HK-2 (cell line): ENCODE measurements at regions not wholly inside any gene's neighbourhood (a gene's known extent, or its start where the extent isn't known, plus 50 kb on each side); places are given as distances from the start of the nearest gene placed in this dataset.
A peak's percentile ranks its signal among the peaks of the same experiment; 100 is the strongest.

Experiments used
- DNase-seq: peaks from one replicate; pipeline ENCODE4 v3.0.0-alpha.2; 2018; ENCODE audit not compliant: unreplicated experiment

DNA sequence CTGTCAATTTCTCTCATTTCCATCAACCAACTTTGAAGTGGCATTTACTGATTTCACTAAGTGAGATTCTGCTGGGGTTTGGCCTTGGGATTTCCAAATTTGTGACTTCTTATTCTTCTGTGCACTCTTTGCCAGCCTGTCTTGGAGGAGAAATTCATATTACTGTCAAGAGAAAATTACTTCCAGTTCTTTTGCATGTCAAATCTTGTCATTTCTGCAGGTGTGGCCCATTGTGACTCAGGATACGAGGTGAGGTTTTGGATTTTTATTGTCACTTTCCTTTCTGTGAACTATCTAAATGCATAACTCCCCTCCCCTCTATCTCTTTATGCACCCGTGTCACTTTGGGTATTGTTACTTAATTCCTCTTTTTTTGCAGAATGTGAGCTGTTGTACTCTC, 102.6 kb upstream of the GUCY1A1 start:
- no peak for DNase-seq

DNA sequence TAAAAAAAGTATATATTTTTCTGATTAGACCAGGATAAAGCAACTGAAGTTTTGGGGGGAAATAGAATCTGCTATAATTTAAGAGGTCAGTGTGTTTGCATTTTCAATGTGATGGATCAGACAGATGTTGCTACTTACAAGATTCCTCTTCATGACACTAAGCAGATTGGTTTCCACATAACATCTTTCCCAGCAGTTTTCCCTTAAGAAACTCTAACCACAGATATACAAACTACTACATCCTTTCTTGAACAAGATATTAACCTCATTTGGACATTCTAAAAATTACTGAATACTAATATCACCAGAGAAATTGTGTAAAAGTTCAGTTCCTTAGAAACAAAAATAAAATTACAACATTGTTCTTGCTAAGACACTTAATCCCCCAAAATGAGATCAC, 106.7 kb upstream of the GUCY1A1 start:
- no peak for DNase-seq

DNA sequence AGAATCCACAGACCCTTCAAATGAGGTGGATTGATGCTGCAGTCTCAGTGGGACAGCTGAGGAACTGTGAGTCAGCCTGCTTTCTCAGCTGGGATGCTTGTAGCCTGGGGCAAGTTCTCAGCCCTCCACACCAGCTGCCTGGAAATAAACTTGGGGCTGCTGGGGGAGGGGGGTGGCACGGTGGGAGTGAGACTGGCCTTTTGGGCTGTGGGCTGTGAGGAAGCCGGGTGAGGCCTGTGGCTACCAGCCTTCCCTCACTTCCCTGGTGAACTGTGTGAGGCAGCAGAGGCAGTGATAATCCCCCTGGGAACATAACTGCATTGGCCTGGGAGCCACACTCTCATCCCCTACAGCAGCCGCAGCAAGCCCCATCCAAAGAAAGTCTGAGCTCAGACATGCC, 114.5 kb upstream of the GUCY1A1 start:
- DNase-seq, result no peak

DNA sequence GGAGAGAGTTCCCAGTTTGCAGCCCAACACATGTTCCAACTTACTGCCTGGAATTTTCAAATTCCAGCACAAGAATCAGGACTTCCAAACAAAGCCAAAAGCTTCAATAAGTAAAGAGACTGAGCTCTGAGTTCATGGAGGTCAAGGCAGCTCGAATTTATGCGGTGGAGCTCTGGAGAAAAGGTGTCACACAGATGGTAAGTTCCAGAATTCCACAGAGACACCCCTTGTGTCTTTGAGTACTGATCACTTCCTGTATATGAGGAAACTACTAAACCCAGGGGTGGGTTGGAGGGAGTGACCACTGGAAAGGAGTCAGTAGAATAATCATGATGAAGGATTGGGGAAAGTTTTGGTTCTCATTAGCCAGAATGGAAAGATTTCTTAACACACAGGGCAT, 118.5 kb upstream of the GUCY1A1 start:
- no peak for DNase-seq

DNA sequence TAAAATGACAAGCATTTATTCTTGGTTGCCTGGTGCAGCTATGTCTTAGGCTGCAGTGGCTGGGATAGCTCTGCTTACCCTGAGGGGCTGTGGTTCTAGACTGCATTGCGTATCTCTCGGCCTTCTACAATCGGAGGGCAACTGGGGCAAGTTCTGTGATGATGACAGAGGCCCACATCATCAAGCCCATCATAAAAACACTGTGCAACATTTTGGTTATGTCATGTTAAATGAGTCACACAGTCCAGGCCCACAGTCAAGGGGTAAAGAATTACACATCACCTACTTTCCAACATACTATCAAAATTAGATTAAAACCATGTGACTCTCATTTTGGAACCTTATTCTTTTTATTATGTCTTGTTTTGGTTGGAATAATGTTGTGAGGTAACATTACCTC, 120.2 kb upstream of the GUCY1A1 start:
- no peak for DNase-seq

DNA sequence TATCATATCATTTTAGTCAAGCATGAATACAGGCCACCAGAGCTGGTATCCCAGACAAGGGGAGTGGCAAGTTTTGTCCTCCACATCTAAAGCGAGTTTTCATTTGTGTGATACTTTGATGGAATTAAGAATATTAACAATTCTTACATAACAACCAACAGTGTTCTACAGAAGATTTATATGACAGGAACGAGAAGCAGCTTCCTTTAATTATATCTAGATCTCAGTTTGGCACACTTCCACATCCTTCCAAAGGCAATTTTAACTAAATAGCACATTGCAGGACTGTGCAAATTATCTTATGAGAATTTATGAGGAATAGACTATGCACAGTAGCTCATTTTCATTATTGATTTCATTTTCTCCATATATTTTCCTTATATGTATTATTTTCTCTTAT, 121.2 kb upstream of the GUCY1A1 start:
- DNase-seq, result no peak

- DNase-seq, result no peak
Observed at GRCh38 chr4:155544547-155544946, 122.1 kb upstream of the GUCY1A1 start.

DNA sequence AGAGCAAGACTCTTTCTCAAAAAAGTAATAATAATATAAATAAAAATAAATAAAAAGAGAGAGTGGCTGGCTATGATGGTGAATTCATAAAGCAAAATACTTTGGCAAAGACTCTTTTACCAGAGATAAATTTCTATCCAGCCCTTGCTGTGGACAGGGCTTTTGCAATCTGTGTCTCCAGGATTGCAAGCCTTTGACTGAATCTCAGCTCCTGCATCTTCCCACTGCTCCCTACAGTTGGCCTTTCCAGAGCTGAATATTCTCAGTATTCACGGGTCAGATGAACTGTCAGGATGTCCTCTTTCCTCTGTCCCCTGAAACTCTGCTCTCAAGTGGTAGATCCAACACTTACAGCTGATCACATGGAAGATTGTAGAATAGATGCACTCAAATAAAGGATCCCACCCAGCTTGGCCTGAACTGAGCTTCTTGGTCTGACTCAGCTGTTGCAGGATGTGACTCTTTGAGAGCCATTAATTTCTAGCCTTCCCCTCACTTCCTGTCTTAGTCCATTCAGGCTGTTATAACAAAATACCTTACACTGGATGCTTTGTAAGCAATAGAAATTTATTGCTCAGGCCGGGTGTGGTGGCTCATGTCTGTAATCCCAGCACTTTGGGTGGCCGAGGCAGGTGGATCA, 123.4 kb upstream of the GUCY1A1 start:
- peak; percentile 10 for DNase-seq

GRCh38 chr4:155542415-155542814, 124.2 kb upstream of the GUCY1A1 start:
- no peak for DNase-seq

- DNase-seq, result no peak
Observed at GRCh38 chr4:155541716-155542115, 124.9 kb upstream of the GUCY1A1 start.

- DNase-seq, result no peak
Observed at GRCh38 chr4:155540698-155541097, 126.0 kb upstream of the GUCY1A1 start.

DNA sequence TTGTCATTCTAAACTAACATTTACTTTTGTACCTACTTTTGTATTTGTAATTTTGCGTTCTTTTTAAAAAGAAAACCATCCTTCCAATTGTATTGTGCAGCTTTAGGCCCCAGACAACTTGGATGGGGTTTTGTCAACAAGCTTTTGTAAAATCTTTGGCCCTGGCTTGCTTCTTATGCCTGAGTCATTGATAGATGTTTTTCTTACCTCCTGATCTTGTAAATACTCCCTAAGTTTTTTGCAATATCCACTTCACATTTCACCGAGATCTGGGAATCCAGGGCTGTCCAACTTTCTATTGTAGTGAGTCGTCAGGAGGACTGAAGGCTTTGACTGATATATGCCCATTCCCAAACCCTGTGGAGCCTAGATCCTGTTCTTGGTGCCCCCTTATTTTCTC, 126.9 kb upstream of the GUCY1A1 start:
- no peak for DNase-seq

- DNase-seq, result no peak
Observed at GRCh38 chr4:155535802-155536454, 130.7 kb upstream of the GUCY1A1 start.

- DNase-seq, result no peak
Observed at GRCh38 chr4:155532373-155533085, 134.1 kb upstream of the GUCY1A1 start.

DNA sequence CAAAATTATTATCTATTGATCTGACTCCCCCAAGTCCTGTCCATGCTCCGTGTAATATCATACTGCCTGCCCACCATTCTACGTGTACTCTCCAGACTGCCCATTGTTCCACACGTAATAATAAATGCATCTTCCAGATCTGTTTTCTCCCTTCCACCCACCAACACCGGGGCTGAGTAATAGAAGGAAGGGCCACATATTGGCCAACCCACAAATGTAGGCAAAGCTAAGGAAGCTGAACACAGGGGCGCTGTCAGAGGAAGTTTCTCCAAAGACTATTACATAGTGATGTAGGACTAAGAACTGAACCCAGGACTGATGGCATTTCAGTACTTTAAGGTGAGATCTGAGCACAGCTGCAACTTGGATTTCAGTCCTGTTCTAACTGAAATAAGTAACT, 135.8 kb upstream of the GUCY1A1 start:
- no peak for DNase-seq

- no peak for DNase-seq
Observed at GRCh38 chr4:155530290-155530689, 136.4 kb upstream of the GUCY1A1 start.

DNA sequence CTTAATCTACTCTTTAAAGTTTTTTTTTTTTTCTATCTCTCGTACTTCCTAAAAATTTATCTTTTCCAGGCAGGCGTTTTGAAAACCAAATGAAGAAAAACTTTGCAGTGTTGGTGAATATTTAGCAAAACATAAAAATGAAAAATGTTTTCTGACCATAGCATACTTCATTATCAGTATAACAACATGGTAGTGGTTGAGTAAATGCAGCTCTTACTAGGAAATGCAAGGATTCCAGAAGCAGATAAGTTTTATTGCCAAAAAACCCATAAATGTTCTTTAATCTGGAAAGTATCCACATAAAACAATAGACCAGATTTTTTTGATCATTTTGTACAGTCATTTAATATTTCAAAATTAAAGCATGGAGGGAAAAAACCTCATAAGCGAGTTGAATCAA, 136.9 kb upstream of the GUCY1A1 start:
- DNase-seq, result no peak

GRCh38 chr4:155529272-155529671, 137.4 kb upstream of the GUCY1A1 start:
- peak; percentile 9 for DNase-seq

GRCh38 chr4:155526452-155527169, 140.0 kb upstream of the GUCY1A1 start:
- no peak for DNase-seq

DNA sequence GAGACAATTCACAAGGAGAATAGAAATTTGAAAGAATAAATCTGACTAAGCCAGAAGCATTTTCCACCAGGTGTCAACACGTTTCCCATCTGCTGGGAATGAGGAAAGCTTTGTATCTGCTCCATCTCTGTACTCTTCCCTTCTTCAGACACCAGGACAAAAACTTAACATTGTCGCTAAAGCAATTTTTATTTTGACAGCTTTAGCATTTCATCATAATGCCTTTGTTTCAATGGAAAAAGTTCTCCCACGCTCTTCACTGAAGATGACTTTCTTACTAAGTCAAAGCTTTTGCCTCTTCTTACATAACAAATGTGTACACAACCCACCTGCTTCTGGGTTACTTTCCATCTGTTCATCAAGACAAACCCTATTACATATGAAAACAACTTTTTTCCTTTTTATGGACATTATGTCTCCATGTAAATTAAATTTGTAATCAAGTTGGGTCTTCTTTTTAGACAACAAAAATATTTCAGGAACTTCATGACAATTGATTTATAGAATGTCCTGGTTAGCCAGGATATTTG, 141.7 kb upstream of the GUCY1A1 start:
- DNase-seq, result no peak

DNA sequence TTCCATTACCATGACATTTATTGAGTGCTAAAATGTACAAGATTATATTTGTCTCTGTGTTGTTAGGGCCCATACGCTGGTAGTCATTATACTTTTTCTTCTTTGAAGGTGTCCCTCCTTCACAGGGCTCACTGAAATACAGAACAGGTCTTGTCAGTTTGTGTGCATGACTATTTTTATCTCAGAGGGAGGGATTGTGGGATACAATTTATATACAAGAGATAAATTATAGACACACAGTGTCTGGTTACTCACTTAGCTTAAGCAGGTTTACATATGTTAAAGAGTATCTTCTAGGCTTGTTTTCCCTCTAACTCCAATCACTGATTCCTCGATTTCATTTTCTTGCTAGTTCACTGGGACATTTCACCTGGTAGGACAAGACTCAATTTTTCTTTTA, 143.3 kb upstream of the GUCY1A1 start:
- no peak for DNase-seq

GRCh38 chr4:155522201-155522600, 144.4 kb upstream of the GUCY1A1 start:
- DNase-seq, result no peak
